IMR-90 (cell line): ENCODE measurements at regions not wholly inside any gene's neighbourhood (a gene's known extent, or its start where the extent isn't known, plus 50 kb on each side); places are given as distances from the start of the nearest gene placed in this dataset.
A peak's percentile ranks its signal among the peaks of the same experiment; 100 is the strongest.

Experiments
- ATAC-seq: fragments of 200-7000 bp; cut with Tn5 transposase; 2 replicates; pipeline ENCODE4 v1.9.1; 2020; ENCODE audit warnings: low read depth, mild to moderate bottlenecking, moderate library complexity
- BruUV-seq: library from RNA; stranded (reverse); fragments of 400-500 nt; replicated peaks from 2 replicates; lab custom pipeline; 2021; lab: Mats Ljungman, UMichigan
- CTCF ChIA-PET: fragments of 300-600 bp; formaldehyde crosslinking; extraction: SDS; loops from one replicate; lab custom pipeline; 2021; ENCODE audit warnings: antibody characterized with exemption; lab: Yijun Ruan, JAX
- POLR2A ChIA-PET: fragments of 300-600 bp; sonication (Branson Sonifier 250); formaldehyde crosslinking; loops from one replicate; lab custom pipeline; 2022; ENCODE audit warnings: antibody characterized with exemption; ENCODE audit not compliant: unreplicated experiment; lab: Charles Lee
- DNase-seq: peaks from one replicate; pipeline ENCODE4 v3.0.0; 2013
- H2AFZ ChIP-seq: replicated peaks from 2 replicates; pipeline ENCODE3; 2013; ENCODE audit warnings: low read length, mild to moderate bottlenecking; ENCODE audit not compliant: poor library complexity
- H2AK5ac ChIP-seq: 2 replicates; pipeline ENCODE4 v1.6.1; 2013; ENCODE audit warnings: low read depth, low read length, inconsistent platforms
- H2AK9ac ChIP-seq: replicated peaks from 2 replicates; pipeline ENCODE3; 2013; ENCODE audit warnings: mild to moderate bottlenecking, low read depth, low read length, moderate library complexity; ENCODE audit not compliant: poor library complexity
- H2BK120ac ChIP-seq: 2 replicates; pipeline ENCODE4 v1.6.1; 2013; ENCODE audit warnings: low read depth, low read length, inconsistent platforms
- H2BK15ac ChIP-seq: 3 replicates; pipeline ENCODE4 v1.6.1; 2013; ENCODE audit warnings: low read depth, low read length, inconsistent platforms
- H2BK20ac ChIP-seq: 2 replicates; pipeline ENCODE4 v1.6.1; 2013; ENCODE audit warnings: low read depth, mild to moderate bottlenecking, inconsistent platforms, low read length, moderate library complexity
- H2BK5ac ChIP-seq: 2 replicates; pipeline ENCODE4 v1.6.1; 2013; ENCODE audit warnings: mild to moderate bottlenecking, low read depth, low read length, inconsistent platforms; ENCODE audit not compliant: poor library complexity, severe bottlenecking
- H3K14ac ChIP-seq: replicated peaks from 2 replicates; pipeline ENCODE4 v1.6.1; 2013; ENCODE audit warnings: low read depth, low read length, inconsistent platforms
- H3K18ac ChIP-seq: 2 replicates; pipeline ENCODE4 v1.6.1; 2013; ENCODE audit warnings: low read depth, low read length, control low read depth
- H3K23ac ChIP-seq: 2 replicates; pipeline ENCODE4 v1.6.1; 2013; ENCODE audit warnings: low read depth, low read length, inconsistent platforms
- H3K27ac ChIP-seq: 2 replicates; pipeline ENCODE4 v1.5.1; 2013; ENCODE audit warnings: mild to moderate bottlenecking, control low read depth, low read length; ENCODE audit not compliant: insufficient read depth
- H3K27me3 ChIP-seq: 2 replicates; pipeline ENCODE4 v1.6.1; 2013; ENCODE audit warnings: low read length; ENCODE audit not compliant: control insufficient read depth, insufficient read depth
- H3K36me3 ChIP-seq: 2 replicates; pipeline ENCODE4 v1.6.1; 2013; ENCODE audit warnings: low read length, mixed read lengths; ENCODE audit not compliant: control insufficient read depth, insufficient read depth
- H3K4ac ChIP-seq: 2 replicates; pipeline ENCODE4 v1.6.1; 2013; ENCODE audit warnings: low read depth, low read length, inconsistent platforms
- H3K4me1 ChIP-seq: 2 replicates; pipeline ENCODE4 v1.6.1; 2013; ENCODE audit warnings: low read length, mixed read lengths; ENCODE audit not compliant: control insufficient read depth, insufficient read depth
- H3K4me2 ChIP-seq: 2 replicates; pipeline ENCODE4 v1.6.1; 2013; ENCODE audit warnings: low read depth, mild to moderate bottlenecking, control low read depth, low read length, moderate library complexity
- H3K4me3 ChIP-seq: 2 replicates; pipeline ENCODE4 v1.5.1; 2013; ENCODE audit warnings: low read depth, mild to moderate bottlenecking, control low read depth, low read length, moderate library complexity; ENCODE audit not compliant: insufficient read depth
- H3K56ac ChIP-seq: 2 replicates; pipeline ENCODE4 v1.6.1; 2013; ENCODE audit warnings: low read length, inconsistent platforms; ENCODE audit not compliant: insufficient read depth; ENCODE audit errors: extremely low read depth
- H3K79me1 ChIP-seq, 2 experiments: 2 replicates each; pipeline ENCODE4 v1.6.1; 2013; ENCODE audit warnings: low read length in 2 of 2, inconsistent platforms in 1 of 2, low read depth in 1 of 2
- H3K9ac ChIP-seq: 2 replicates; pipeline ENCODE4 v1.6.1; 2013; ENCODE audit warnings: low read depth, low read length, control low read depth
- H3K9me1 ChIP-seq: 2 replicates; pipeline ENCODE4 v1.6.1; 2013; ENCODE audit warnings: low read length, inconsistent platforms; ENCODE audit not compliant: insufficient read depth
- H3K9me3 ChIP-seq: 2 replicates; pipeline ENCODE4 v1.6.1; 2013; ENCODE audit warnings: low read length; ENCODE audit not compliant: control insufficient read depth, insufficient read depth
- H4K20me1 ChIP-seq: 2 replicates; pipeline ENCODE4 v1.6.1; 2013; ENCODE audit warnings: low read length, inconsistent platforms; ENCODE audit not compliant: insufficient read depth
- H4K5ac ChIP-seq: 2 replicates; pipeline ENCODE4 v1.6.1; 2013; ENCODE audit warnings: mild to moderate bottlenecking, low read depth, low read length, control low read depth
- H4K8ac ChIP-seq, 2 experiments: 2 replicates each; pipeline ENCODE4 v1.6.1; 2013; ENCODE audit warnings: low read depth in 2 of 2, low read length in 2 of 2, control low read depth in 1 of 2, inconsistent platforms in 1 of 2
- H4K91ac ChIP-seq: 2 replicates; pipeline ENCODE4 v1.6.1; 2013; ENCODE audit warnings: low read depth, low read length, inconsistent platforms; ENCODE audit not compliant: insufficient read depth
- CEBPB ChIP-seq: IDR thresholded peaks from 2 replicates; pipeline ENCODE4 v1.6.1; 2012; ENCODE audit warnings: low read depth, low read length, improper control_type of control experiment
- FOS ChIP-seq: fragments of 150-350 bp; IDR thresholded peaks from 2 replicates; pipeline ENCODE4 v1.6.1; 2016; ENCODE audit warnings: low read depth, low read length
- MAFK ChIP-seq: IDR thresholded peaks from 2 replicates; pipeline ENCODE4 v1.6.1; 2012; ENCODE audit warnings: low read depth, low read length, improper control_type of control experiment
- NFE2L2 ChIP-seq: fragments of 150-350 bp; IDR thresholded peaks from 2 replicates; pipeline ENCODE4 v1.6.1; 2016; ENCODE audit warnings: low read depth, mild to moderate bottlenecking, low read length
- RAD21 ChIP-seq: IDR thresholded peaks from 2 replicates; pipeline ENCODE4 v1.6.1; 2012; ENCODE audit warnings: low read length, improper control_type of control experiment
- SMC3 ChIP-seq: fragments of 150-350 bp; IDR thresholded peaks from 2 replicates; pipeline ENCODE4 v1.6.1; 2016; ENCODE audit warnings: low read depth, mild to moderate bottlenecking, antibody characterized with exemption, low read length, moderate library complexity
- USF2 ChIP-seq: fragments of 150-350 bp; IDR thresholded peaks from 2 replicates; pipeline ENCODE4 v1.6.1; 2017; ENCODE audit warnings: mild to moderate bottlenecking, antibody characterized with exemption, low read length, low read depth
- WGBS, 2 experiments: methylation state at CpG; one replicate each; pipeline versions ENCODE4 v1.1.5 to v1.1.7; 2013; ENCODE audit warnings: missing lambda C conversion rate in 2 of 2; ENCODE audit not compliant: insufficient read length in 1 of 2; ENCODE audit errors: extremely low coverage in 2 of 2; 5-methylcytosine and 5-hydroxymethylcytosine counted together
- dilution Hi-C: fragments of 300-500 bp; cut with HindIII; formaldehyde crosslinking; loops from one replicate; pipeline ENCODE4 v1.14.3; 2018; ENCODE audit warnings: low sequenced_read_pairs; ENCODE audit not compliant: unreplicated experiment
- in situ Hi-C: fragments of 300-500 bp; cut with MboI; formaldehyde crosslinking; loops from 3 replicates; pipeline ENCODE4 v1.14.3; 2019; ENCODE audit warnings: low sequenced_read_pairs, inconsistent platforms, mixed read lengths
- intact Hi-C: fragments of 100-400 bp; cut with micrococcal nuclease; formaldehyde crosslinking; loops from 2 replicates; pipeline ENCODE4 v1.10.0; 2022

- Histone ChIP-seq H2BK15ac (peak overlapping the region; percentile 60; the same call in 2 of the 3 replicates), H2AK9ac (peak overlapping the region; percentile 85), H3K4me1 (peaks cover 18% of the 10 kb centered on the region), H3K4me2 (peak overlapping the region; percentile 79), H3K36me3 (no peaks in the 10 kb centered on the region), H3K27me3 (no peaks in the 10 kb centered on the region), H2AFZ (peak overlapping the region; percentile 72), H2BK5ac (peak overlapping the region; percentile 99), H3K18ac (peak overlapping the region; percentile 98), H3K14ac (peak overlapping the region; percentile 84), H3K9me1 (peaks cover 3% of the 10 kb centered on the region; the same call in 1 of the 2 replicates), H4K20me1 (no peaks in the 10 kb centered on the region), H3K27ac (peak overlapping the region; percentile 78), H3K23ac (peak overlapping the region; percentile 94), H3K79me1 (no peaks in the 10 kb centered on the region), H3K56ac (peak overlapping the region; percentile 65), H3K4ac (peak overlapping the region; percentile 89), H4K8ac (peak overlapping the region; percentile 35 to 93; a peak in 3 of 4 replicates), H2BK20ac (peak overlapping the region; percentile 92), H2AK5ac (peak overlapping the region; percentile 78), H2BK120ac (peak overlapping the region; percentile 93), H4K5ac (peak overlapping the region; percentile 99), H4K91ac (peak overlapping the region; percentile 91), H3K4me3 (no peak overlapping the region), H3K9me3 (no peaks in the 10 kb centered on the region), H3K9ac (peak overlapping the region; percentile 51; the same call in 1 of the 2 replicates)
- TF ChIP-seq SMC3, result no peak
- no peak for TF ChIP-seq MAFK
- TF ChIP-seq FOS, result no peak
- no peak for TF ChIP-seq CEBPB
- TF ChIP-seq USF2, result no peak
- TF ChIP-seq RAD21, result no peak
- TF ChIP-seq NFE2L2, result no peak
- ChIA-PET POLR2A (no interaction called here), CTCF (interaction anchor here (0.8 to 1.5 kb wide), 4 partner anchors 15 to 331 kb away, joined by 3 to 6 read pairs (median 4); no protein-coding TSS in a partner anchor)
- WGBS, 2 experiments, result no CpG with 5 or more reads among the region's 3 CpGs
- in situ Hi-C loops, result no loop called here
- ATAC-seq (peak; percentile 74), DNase-seq (peak; percentile 88)
- dilution Hi-C loops, result no loop called here
- intact Hi-C loops, result loop anchor here (1.0 to 2.0 kb wide), 3 partner anchors 108 to 268 kb away; no protein-coding TSS in a partner anchor
- no TSS peak for BruUV-seq
Measured at GRCh38 chr17:69870751-69871199, 204.2 kb upstream of the KCNJ16 start.
